A673 (cell line): ENCODE measurements at regions not wholly inside any gene's neighbourhood (a gene's known extent, or its start where the extent isn't known, plus 50 kb on each side); places are given as distances from the start of the nearest gene placed in this dataset.

Experiments
- CTCF ChIP-seq: fragments of 300-800, 200-600 bp; sonication (generic); conservative IDR thresholded peaks from 2 replicates; pipeline ENCODE4 v1.5.1; 2017; ENCODE audit warnings: low read depth, mild to moderate bottlenecking, antibody characterized with exemption, low read length, moderate library complexity, mixed read lengths
- EZH2 ChIP-seq: fragments of 200-600 bp; sonication (generic); IDR thresholded peaks from 2 replicates; pipeline ENCODE4 v1.6.1; 2017; ENCODE audit warnings: borderline replicate concordance, low read depth, mild to moderate bottlenecking, mixed read lengths, antibody characterized with exemption, low read length; ENCODE audit not compliant: poor library complexity, severe bottlenecking

GRCh38 chr16:72443809-72444208 is 271.9 kb upstream of the PMFBP1 start:
- TF ChIP-seq CTCF (no peak), EZH2 (no peak)
